Gastroesophageal sphincter (tissue), 4 donors: ENCODE measurements at regions not wholly inside any gene's neighbourhood (a gene's known extent, or its start where the extent isn't known, plus 50 kb on each side); places are given as distances from the start of the nearest gene placed in this dataset.

Source experiments
- ATAC-seq: fragments of 150-250 bp; one replicate; pipeline ENCODE4 v1.9.1; 2016; ENCODE audit warnings: mild to moderate bottlenecking, moderate library complexity
- H3K27ac ChIP-seq, 4 donors: fragments of 200-600 bp; sonication (generic) in 3 of 4; 1 replicate in 3 of 4; 2 replicates in 1 of 4; pipeline ENCODE4 v1.5.1; 2016 to 2019
- H3K27me3 ChIP-seq: fragments of 200-600 bp; sonication (generic); one replicate; pipeline ENCODE4 v1.5.1; 2019
- H3K36me3 ChIP-seq, 2 donors: fragments of 200-600 bp; sonication (generic); one replicate each; pipeline ENCODE4 v1.5.1; 2019; ENCODE audit warnings: control low read depth in 1 of 2
- H3K4me1 ChIP-seq, 3 donors: fragments of 200-600 bp; sonication (generic); 1 replicate in 2 of 3; 2 replicates in 1 of 3; pipeline ENCODE4 v1.5.1; 2016 to 2019; ENCODE audit warnings: control low read depth in 2 of 3
- H3K4me3 ChIP-seq, 2 donors: fragments of 200-600 bp; sonication (generic); one replicate each; pipeline ENCODE4 v1.5.1; 2019; ENCODE audit warnings: mild to moderate bottlenecking in 1 of 2, moderate library complexity in 1 of 2
- H3K9me3 ChIP-seq, 3 donors: fragments of 200-600 bp; sonication (generic); one replicate each; pipeline ENCODE4 v1.5.1; 2017 to 2019; ENCODE audit warnings: control low read depth in 2 of 3
- CTCF ChIP-seq, 4 experiments: fragments of 200-600 bp in 2 of 4; fragments of 450-650 bp in 2 of 4; sonication (generic) in 1 of 4; IDR thresholded peaks; one replicate each; pipeline ENCODE4 v1.5.1; 2017 to 2019; ENCODE audit warnings: antibody characterized with exemption in 4 of 4, mild to moderate bottlenecking in 2 of 4, moderate library complexity in 2 of 4
- EP300 ChIP-seq: sonication (generic); formaldehyde crosslinking; IDR thresholded peaks from one replicate; pipeline ENCODE4 v1.6.1; 2017; ENCODE audit warnings: antibody characterized with exemption, mild to moderate bottlenecking
- POLR2A ChIP-seq, 2 donors: fragments of 450-650 bp; IDR thresholded peaks; one replicate each; pipeline ENCODE4 v1.6.1; 2017; ENCODE audit warnings: antibody characterized with exemption in 2 of 2, mild to moderate bottlenecking in 2 of 2, moderate library complexity in 1 of 2
- POLR2AphosphoS5 ChIP-seq: sonication (generic); formaldehyde crosslinking; IDR thresholded peaks from one replicate; pipeline ENCODE4 v1.6.1; 2017; ENCODE audit warnings: antibody characterized with exemption
- WGBS, 2 donors: methylation state at CpG; one replicate each; pipeline ENCODE4 v1.1.5; 2018; ENCODE audit warnings: low coverage in 1 of 2; 5-methylcytosine and 5-hydroxymethylcytosine counted together

DNA sequence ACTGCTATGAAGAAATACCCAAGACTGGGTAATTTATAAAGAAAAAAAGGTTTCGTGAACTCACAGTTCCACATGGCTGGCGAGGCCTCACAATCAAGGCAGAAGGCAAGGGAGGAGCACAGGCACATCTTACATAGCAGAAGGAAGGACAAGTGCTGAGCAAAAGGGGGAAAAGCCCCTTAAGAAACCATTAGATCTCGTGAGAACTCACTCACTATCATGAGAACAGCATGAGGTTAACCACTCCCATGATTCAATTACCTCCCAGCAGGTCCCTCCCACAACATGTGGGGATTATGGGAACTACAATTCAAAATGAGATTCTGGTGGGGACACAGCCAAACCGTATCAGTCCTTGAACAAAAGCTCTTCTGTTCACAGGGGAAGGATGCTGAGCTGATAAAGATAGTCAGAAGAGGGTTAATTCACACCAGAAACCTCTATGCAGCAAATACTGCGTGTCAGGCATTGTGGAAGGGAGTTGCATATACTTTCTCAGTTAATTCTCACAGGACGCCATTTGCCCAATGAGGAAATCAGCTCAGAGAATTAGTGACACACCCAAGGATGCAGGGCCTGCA, 246.2 kb downstream of the FOXO1 start:
- no peaks in the 10 kb centered on the region for H3K27me3 ChIP-seq
- no peak overlapping the region for H3K4me3 ChIP-seq
- H3K9me3 ChIP-seq: no peaks in the 10 kb centered on the region
- H3K4me1 ChIP-seq: no peaks in the 10 kb centered on the region
- no peak for ATAC-seq
- H3K36me3 ChIP-seq: no peaks in the 10 kb centered on the region
- no peak overlapping the region for H3K27ac ChIP-seq
- TF ChIP-seq CTCF (IDR thresholded peaks at IDR 0.05) (no peak), POLR2A (IDR thresholded peaks at IDR 0.05) (no peak), EP300 (no peak), POLR2AphosphoS5 (no peak)
- WGBS, 2 donors: 79 to 90% methylated on average over 3 to 5 of the region's 6 CpGs

- no peaks in the 10 kb centered on the region for H3K36me3 ChIP-seq
- H3K9me3 ChIP-seq: no peaks in the 10 kb centered on the region
- no peaks in the 10 kb centered on the region for H3K27me3 ChIP-seq
- no peak overlapping the region for H3K4me3 ChIP-seq
- ATAC-seq: no peak
- no peak overlapping the region for H3K27ac ChIP-seq
- TF ChIP-seq POLR2AphosphoS5 (no peak), CTCF (IDR thresholded peaks at IDR 0.05) (no peak), EP300 (no peak), POLR2A (IDR thresholded peaks at IDR 0.05) (no peak)
- 75 to 88% methylated on average over 1 to 4 of the region's 4 CpGs for WGBS, 2 donors
- H3K4me1 ChIP-seq: no peaks in the 10 kb centered on the region
Observed at GRCh38 chr13:40422588-40423235, 243.7 kb downstream of the FOXO1 start.

- Histone ChIP-seq H3K4me1 (peaks cover 0 to 6% (median 0%) of the 10 kb centered on the region in 3 donors), H3K27me3 (no peaks in the 10 kb centered on the region), H3K4me3 (no peak overlapping the region), H3K9me3 (no peaks in the 10 kb centered on the region), H3K36me3 (no peaks in the 10 kb centered on the region), H3K27ac (no peak overlapping the region)
- TF ChIP-seq EP300 (no peak), POLR2AphosphoS5 (no peak), CTCF (IDR thresholded peaks at IDR 0.05) (no peak), POLR2A (IDR thresholded peaks at IDR 0.05) (no peak)
- no peak for ATAC-seq
- 88 to 100% methylated on average over 1 of the region's 1 CpG for WGBS, 2 donors
Observed at GRCh38 chr13:40428354-40428753, 238.1 kb downstream of the FOXO1 start.

DNA sequence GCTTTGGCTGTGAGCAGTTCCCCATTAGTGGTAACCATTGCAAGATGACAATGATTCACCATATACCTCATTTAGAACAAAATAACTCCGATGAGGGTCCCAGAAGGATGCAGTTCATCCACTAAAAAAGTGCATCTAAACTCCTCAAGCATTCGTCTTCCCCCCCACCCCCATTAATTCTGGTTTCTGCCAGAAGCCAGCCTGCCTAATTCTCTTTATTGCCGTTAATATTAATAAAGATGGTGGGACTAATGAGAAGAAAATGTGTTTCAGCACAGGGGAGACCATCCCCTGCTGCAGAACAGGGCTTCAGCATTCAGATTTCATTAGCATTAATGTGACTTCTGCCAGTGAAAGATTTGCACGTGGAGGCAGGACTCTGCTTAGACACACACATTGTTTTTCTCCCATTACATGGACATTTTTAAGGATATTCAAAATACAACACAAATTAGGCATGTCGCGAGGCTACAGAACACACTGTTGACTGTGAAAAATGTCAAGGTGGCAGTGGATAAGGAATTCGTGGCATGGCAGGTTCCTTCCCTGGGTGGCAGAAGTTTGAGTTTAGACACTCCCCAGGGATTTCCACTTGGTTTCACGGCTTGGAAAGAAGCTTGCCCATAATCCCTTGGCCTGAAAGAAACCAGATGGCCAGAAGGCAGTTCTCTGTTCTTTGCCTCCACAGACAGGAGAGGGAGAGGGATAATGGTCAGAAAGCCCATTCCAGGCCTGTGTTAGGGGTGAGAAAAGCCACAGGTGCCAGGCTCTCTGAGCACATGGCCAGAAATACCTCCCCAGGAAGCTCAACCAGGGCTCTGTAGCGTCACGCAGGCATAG, 236.5 kb downstream of the FOXO1 start:
- peaks cover 0 to 6% (median 0%) of the 10 kb centered on the region in 3 donors for H3K4me1 ChIP-seq
- H3K4me3 ChIP-seq: no peak overlapping the region
- TF ChIP-seq POLR2A (IDR thresholded peaks at IDR 0.05) (no peak), CTCF (IDR thresholded peaks at IDR 0.05) (no peak), POLR2AphosphoS5 (peak; percentile 8)
- WGBS, 2 donors: 75 to 84% methylated on average over 9 to 10 of the region's 10 CpGs
- ATAC-seq: no peak
- H3K9me3 ChIP-seq: no peaks in the 10 kb centered on the region
- H3K27me3 ChIP-seq: no peaks in the 10 kb centered on the region
- no peaks in the 10 kb centered on the region for H3K36me3 ChIP-seq
- H3K27ac ChIP-seq: no peak overlapping the region
